Stomach (tissue), 4 donors: ENCODE measurements at regions not wholly inside any gene's neighbourhood (a gene's known extent, or its start where the extent isn't known, plus 50 kb on each side); places are given as distances from the start of the nearest gene placed in this dataset.

Experiments
- EP300 ChIP-seq: sonication (generic); formaldehyde crosslinking; IDR thresholded peaks from one replicate; pipeline ENCODE4 v1.6.1; 2017; ENCODE audit warnings: antibody characterized with exemption
- POLR2A ChIP-seq, 4 donors: fragments of 450-650 bp; IDR thresholded peaks; one replicate each; pipeline ENCODE4 v1.6.1; 2016; ENCODE audit warnings: antibody characterized with exemption in 4 of 4, control low read depth in 2 of 4, mild to moderate bottlenecking in 1 of 4, moderate library complexity in 1 of 4
- POLR2AphosphoS5 ChIP-seq, 3 donors: sonication (generic); formaldehyde crosslinking; IDR thresholded peaks; one replicate each; pipeline ENCODE4 v1.6.1; 2016; ENCODE audit warnings: antibody characterized with exemption in 3 of 3
- TF ChIP-seq, protein P1 (sequence below), 7 experiments: fragments of 450-650 bp in 4 of 7; fragments of 200-600 bp in 3 of 7; sonication (generic) in 3 of 7; IDR thresholded peaks; one replicate each; pipeline ENCODE4 v1.5.1; 2016 to 2019; ENCODE audit warnings: antibody characterized with exemption in 7 of 7, control low read depth in 2 of 7, mild to moderate bottlenecking in 1 of 7

DNA sequence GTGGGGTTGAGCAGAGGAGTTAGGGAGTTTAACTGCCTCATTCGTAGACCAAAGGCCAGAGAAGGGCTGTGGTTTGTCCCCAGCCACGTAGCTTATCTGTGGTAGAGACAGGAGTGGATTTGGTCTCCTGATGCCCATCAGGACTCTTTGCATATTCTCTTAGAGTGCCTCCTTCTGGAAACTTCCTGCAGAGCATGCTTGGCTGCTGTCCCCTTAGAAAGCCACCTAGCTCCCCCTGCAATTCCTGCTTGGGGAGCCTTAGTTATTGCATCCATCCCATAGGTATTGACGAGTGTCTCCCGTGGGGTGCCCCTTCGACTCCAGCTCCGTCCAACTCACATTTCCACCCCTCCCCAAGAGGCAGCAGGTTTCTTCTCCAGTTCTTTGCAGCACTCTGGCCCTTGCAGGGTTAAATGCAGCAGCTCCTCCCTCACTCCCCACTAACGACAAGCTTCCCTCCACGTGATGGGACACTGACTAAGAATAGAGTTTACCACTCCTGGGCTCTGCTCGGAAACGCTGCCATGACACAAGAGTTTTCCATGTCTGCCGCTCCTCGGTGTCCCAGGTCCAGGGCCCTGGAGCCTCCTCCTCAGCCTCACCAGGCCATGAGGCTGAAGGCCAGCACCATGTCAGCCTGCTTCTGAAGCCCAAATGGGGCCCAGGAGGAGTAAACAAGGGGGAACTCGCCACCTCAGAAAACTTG, 147.8 kb upstream of the UNC5B start:
- no peak for TF ChIP-seq EP300
- TF ChIP-seq, protein P1, sequence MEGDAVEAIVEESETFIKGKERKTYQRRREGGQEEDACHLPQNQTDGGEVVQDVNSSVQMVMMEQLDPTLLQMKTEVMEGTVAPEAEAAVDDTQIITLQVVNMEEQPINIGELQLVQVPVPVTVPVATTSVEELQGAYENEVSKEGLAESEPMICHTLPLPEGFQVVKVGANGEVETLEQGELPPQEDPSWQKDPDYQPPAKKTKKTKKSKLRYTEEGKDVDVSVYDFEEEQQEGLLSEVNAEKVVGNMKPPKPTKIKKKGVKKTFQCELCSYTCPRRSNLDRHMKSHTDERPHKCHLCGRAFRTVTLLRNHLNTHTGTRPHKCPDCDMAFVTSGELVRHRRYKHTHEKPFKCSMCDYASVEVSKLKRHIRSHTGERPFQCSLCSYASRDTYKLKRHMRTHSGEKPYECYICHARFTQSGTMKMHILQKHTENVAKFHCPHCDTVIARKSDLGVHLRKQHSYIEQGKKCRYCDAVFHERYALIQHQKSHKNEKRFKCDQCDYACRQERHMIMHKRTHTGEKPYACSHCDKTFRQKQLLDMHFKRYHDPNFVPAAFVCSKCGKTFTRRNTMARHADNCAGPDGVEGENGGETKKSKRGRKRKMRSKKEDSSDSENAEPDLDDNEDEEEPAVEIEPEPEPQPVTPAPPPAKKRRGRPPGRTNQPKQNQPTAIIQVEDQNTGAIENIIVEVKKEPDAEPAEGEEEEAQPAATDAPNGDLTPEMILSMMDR (IDR thresholded peaks at IDR 0.05): no peak
- no peak for TF ChIP-seq POLR2AphosphoS5 (IDR thresholded peaks at IDR 0.05)
- TF ChIP-seq POLR2A (IDR thresholded peaks at IDR 0.05): no peak
